Fibroblast of lung (primary cell): ENCODE measurements at regions not wholly inside any gene's neighbourhood (a gene's known extent, or its start where the extent isn't known, plus 50 kb on each side); places are given as distances from the start of the nearest gene placed in this dataset.

Experiments used
- DNase-seq, 2 donors: peaks; one replicate each; pipeline versions ENCODE4 v3.0.0 to v3.0.0-alpha.2; 2010; ENCODE audit warnings: low read depth in 2 of 2
- H2AFZ ChIP-seq: 2 replicates; pipeline ENCODE4 v1.5.1; 2012; ENCODE audit warnings: low read length, control low read depth, inconsistent platforms
- H3K27ac ChIP-seq: 2 replicates; pipeline ENCODE4 v1.5.1; 2011; ENCODE audit warnings: low read length, control low read depth; ENCODE audit not compliant: insufficient read depth
- H3K27me3 ChIP-seq: 2 replicates; pipeline ENCODE4 v1.5.1; 2011; ENCODE audit warnings: mild to moderate bottlenecking, low read length; ENCODE audit not compliant: control insufficient read depth, insufficient read depth
- H3K36me3 ChIP-seq: 2 replicates; pipeline ENCODE4 v1.5.1; 2011; ENCODE audit warnings: low read length; ENCODE audit not compliant: control insufficient read depth, insufficient read depth
- H3K4me1 ChIP-seq: 2 replicates; pipeline ENCODE4 v1.5.1; 2011; ENCODE audit warnings: low read length; ENCODE audit not compliant: control insufficient read depth, insufficient read depth; ENCODE audit errors: extremely low read depth
- H3K4me2 ChIP-seq: 2 replicates; pipeline ENCODE4 v1.5.1; 2011; ENCODE audit warnings: low read length, control low read depth; ENCODE audit not compliant: insufficient read depth; ENCODE audit errors: extremely low read depth
- H3K4me3 ChIP-seq, 4 experiments: fragments of 200-600 bp in 1 of 4; sonication (generic) in 1 of 4; replicated peaks in 1 of 4; 2 replicates each; pipeline ENCODE4 v1.5.1; 2011 to 2016; ENCODE audit warnings: low read length in 4 of 4, low read depth in 3 of 4, mild to moderate bottlenecking in 3 of 4, control low read depth in 2 of 4, inconsistent platforms in 1 of 4, mixed read lengths in 1 of 4; ENCODE audit not compliant: insufficient read depth in 1 of 4; ENCODE audit errors: control extremely low read depth in 1 of 4
- H3K79me2 ChIP-seq: 2 replicates; pipeline ENCODE4 v1.5.1; 2012; ENCODE audit warnings: mild to moderate bottlenecking, low read length, inconsistent platforms; ENCODE audit not compliant: control insufficient read depth, insufficient read depth
- H3K9ac ChIP-seq: 2 replicates; pipeline ENCODE4 v1.5.1; 2011; ENCODE audit warnings: mild to moderate bottlenecking, low read length, control low read depth; ENCODE audit not compliant: insufficient read depth
- H3K9me3 ChIP-seq: 2 replicates; pipeline ENCODE4 v1.5.1; 2012; ENCODE audit warnings: low read depth, low read length; ENCODE audit not compliant: control insufficient read depth, insufficient read depth
- H4K20me1 ChIP-seq: 2 replicates; pipeline ENCODE4 v1.5.1; 2011; ENCODE audit warnings: low read length; ENCODE audit not compliant: control insufficient read depth, insufficient read depth; ENCODE audit errors: extremely low read depth
- CTCF ChIP-seq, 2 donors: IDR thresholded peaks in 1 of 2; conservative IDR thresholded peaks in 1 of 2; 1 replicate in 1 of 2; 2 replicates in 1 of 2; pipeline ENCODE4 v1.5.1; 2011 to 2012; ENCODE audit warnings: low read length in 2 of 2, control low read depth in 1 of 2, inconsistent platforms in 1 of 2, low read depth in 1 of 2, mild to moderate bottlenecking in 1 of 2
- EZH2 ChIP-seq: IDR thresholded peaks from 2 replicates; pipeline ENCODE4 v1.5.1; 2012; ENCODE audit warnings: low read length, control low read depth, mild to moderate bottlenecking; ENCODE audit errors: missing control alignments

GRCh38 chr2:8319219-8319618 is 362.6 kb upstream of the ID2 start:
- Histone ChIP-seq H2AFZ (no peak overlapping the region), H3K4me1 (no peaks in the 10 kb centered on the region), H3K9ac (no peak overlapping the region), H3K27ac (no peak overlapping the region), H3K79me2 (no peaks in the 10 kb centered on the region), H3K36me3 (no peaks in the 10 kb centered on the region), H3K9me3 (no peaks in the 10 kb centered on the region), H4K20me1 (no peaks in the 10 kb centered on the region), H3K4me2 (no peak overlapping the region), H3K4me3 (no peak overlapping the region), H3K27me3 (no peaks in the 10 kb centered on the region)
- DNase-seq, result no peak
- TF ChIP-seq CTCF (conservative IDR thresholded peaks at IDR 0.05 in 1 of 2, IDR thresholded peaks at IDR 0.05 in 1 of 2; ENCODE audit: low read depth in 1 of 2, low read length in 2 of 2) (no peak), EZH2 (no peak)

- Histone ChIP-seq H3K36me3 (no peaks in the 10 kb centered on the region), H3K27me3 (no peaks in the 10 kb centered on the region), H3K4me3 (no peak overlapping the region), H4K20me1 (no peaks in the 10 kb centered on the region), H3K9ac (no peak overlapping the region), H2AFZ (no peak overlapping the region), H3K9me3 (no peaks in the 10 kb centered on the region), H3K27ac (no peak overlapping the region), H3K4me2 (no peak overlapping the region), H3K4me1 (no peaks in the 10 kb centered on the region), H3K79me2 (no peaks in the 10 kb centered on the region)
- TF ChIP-seq CTCF (conservative IDR thresholded peaks at IDR 0.05 in 1 of 2, IDR thresholded peaks at IDR 0.05 in 1 of 2; ENCODE audit: low read depth in 1 of 2, low read length in 2 of 2) (no peak), EZH2 (no peak)
- DNase-seq, result no peak
Observed at GRCh38 chr2:8320311-8321066, 361.4 kb upstream of the ID2 start.

- no peak overlapping the region for H2AFZ ChIP-seq
- no peaks in the 10 kb centered on the region for H4K20me1 ChIP-seq
- no peaks in the 10 kb centered on the region for H3K27me3 ChIP-seq
- no peaks in the 10 kb centered on the region for H3K4me1 ChIP-seq
- no peaks in the 10 kb centered on the region for H3K79me2 ChIP-seq
- DNase-seq, result no peak
- no peak overlapping the region for H3K27ac ChIP-seq
- no peaks in the 10 kb centered on the region for H3K9me3 ChIP-seq
- TF ChIP-seq EZH2 (no peak), CTCF (conservative IDR thresholded peaks at IDR 0.05 in 1 of 2, IDR thresholded peaks at IDR 0.05 in 1 of 2; ENCODE audit: low read depth in 1 of 2, low read length in 2 of 2) (no peak)
- H3K36me3 ChIP-seq, result no peaks in the 10 kb centered on the region
- H3K4me3 ChIP-seq, result no peak overlapping the region
- H3K4me2 ChIP-seq, result no peak overlapping the region
- no peak overlapping the region for H3K9ac ChIP-seq
Observed at GRCh38 chr2:8322634-8323033, 359.2 kb upstream of the ID2 start.
